WERI-Rb-1 (cell line): ENCODE measurements at regions not wholly inside any gene's neighbourhood (a gene's known extent, or its start where the extent isn't known, plus 50 kb on each side); places are given as distances from the start of the nearest gene placed in this dataset.

Experiments
- DNase-seq: peaks from one replicate; pipeline ENCODE4 v3.0.0-alpha.2; 2020
- H3K27ac ChIP-seq: fragments of 250-450 bp; sonication (Bioruptor Pico); 2 replicates; pipeline ENCODE4 v1.5.1; 2020; ENCODE audit warnings: mild to moderate bottlenecking, moderate library complexity
- H3K27me3 ChIP-seq: fragments of 250-450 bp; sonication (Bioruptor Pico); 2 replicates; pipeline ENCODE4 v1.5.1; 2021; ENCODE audit warnings: mild to moderate bottlenecking, low read depth, moderate library complexity; ENCODE audit not compliant: insufficient read depth, severe bottlenecking
- H3K36me3 ChIP-seq: fragments of 250-450 bp; sonication (Bioruptor Pico); 2 replicates; pipeline ENCODE4 v1.5.1; 2020; ENCODE audit warnings: mild to moderate bottlenecking, moderate library complexity
- H3K4me3 ChIP-seq: 2 replicates; pipeline ENCODE4 v1.5.1; 2011; ENCODE audit warnings: low read depth, mild to moderate bottlenecking, control low read depth, low read length
- H3K9me3 ChIP-seq: fragments of 250-450 bp; sonication (Bioruptor Pico); 2 replicates; pipeline ENCODE4 v1.5.1; 2021; ENCODE audit warnings: mild to moderate bottlenecking, moderate library complexity; ENCODE audit not compliant: severe bottlenecking
- TF ChIP-seq, protein P1 (sequence below): IDR thresholded peaks from 2 replicates; pipeline ENCODE4 v1.5.1; 2011; ENCODE audit warnings: low read depth, mild to moderate bottlenecking, control low read depth, inconsistent platforms, low read length

DNA sequence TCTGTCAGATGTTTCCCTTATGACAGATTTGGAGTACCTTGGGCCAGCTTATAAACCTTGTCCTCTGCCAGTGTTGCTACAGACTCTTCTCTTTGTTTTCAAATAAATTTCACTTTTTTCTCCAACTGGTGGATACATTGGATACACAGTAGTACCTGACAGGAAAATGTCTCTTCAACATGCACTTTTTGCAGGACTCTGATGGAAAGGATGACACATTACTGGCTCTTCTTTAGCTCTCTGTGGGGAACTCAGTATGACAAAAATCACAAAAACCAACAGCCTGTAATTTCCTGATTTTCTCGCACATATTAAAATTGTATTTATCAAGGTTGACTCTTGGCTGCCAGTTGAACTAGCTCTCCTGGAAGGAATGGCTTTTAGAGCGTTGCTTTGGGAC lies 61.3 kb upstream of the GIMD1 start:
- Histone ChIP-seq H3K4me3 (no peak overlapping the region), H3K27ac (no peak overlapping the region), H3K27me3 (no peaks in the 10 kb centered on the region), H3K9me3 (no peaks in the 10 kb centered on the region), H3K36me3 (no peaks in the 10 kb centered on the region)
- DNase-seq: no peak
- TF ChIP-seq, protein P1, sequence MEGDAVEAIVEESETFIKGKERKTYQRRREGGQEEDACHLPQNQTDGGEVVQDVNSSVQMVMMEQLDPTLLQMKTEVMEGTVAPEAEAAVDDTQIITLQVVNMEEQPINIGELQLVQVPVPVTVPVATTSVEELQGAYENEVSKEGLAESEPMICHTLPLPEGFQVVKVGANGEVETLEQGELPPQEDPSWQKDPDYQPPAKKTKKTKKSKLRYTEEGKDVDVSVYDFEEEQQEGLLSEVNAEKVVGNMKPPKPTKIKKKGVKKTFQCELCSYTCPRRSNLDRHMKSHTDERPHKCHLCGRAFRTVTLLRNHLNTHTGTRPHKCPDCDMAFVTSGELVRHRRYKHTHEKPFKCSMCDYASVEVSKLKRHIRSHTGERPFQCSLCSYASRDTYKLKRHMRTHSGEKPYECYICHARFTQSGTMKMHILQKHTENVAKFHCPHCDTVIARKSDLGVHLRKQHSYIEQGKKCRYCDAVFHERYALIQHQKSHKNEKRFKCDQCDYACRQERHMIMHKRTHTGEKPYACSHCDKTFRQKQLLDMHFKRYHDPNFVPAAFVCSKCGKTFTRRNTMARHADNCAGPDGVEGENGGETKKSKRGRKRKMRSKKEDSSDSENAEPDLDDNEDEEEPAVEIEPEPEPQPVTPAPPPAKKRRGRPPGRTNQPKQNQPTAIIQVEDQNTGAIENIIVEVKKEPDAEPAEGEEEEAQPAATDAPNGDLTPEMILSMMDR: no peak

DNA sequence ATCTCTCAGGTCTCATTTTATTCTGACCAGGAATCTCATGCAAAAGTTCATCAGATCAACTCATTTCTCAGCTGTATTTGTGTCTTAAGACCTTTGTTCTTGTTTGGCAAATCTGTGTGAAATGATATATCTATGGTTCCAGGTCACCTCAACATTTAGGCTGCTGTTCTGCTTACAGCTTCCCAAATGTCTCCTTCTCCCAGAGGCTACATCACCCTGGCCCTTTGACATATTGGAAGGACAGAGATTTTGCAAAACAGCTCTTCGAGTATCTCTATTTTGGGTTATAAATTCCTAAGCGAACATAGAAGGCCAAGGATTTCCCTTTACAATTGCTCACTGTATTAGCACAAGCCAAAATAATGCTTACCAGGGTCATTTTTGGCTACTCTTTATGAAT lies 57.5 kb upstream of the GIMD1 start:
- no peaks in the 10 kb centered on the region for H3K9me3 ChIP-seq
- TF ChIP-seq, protein P1: no peak

DNA sequence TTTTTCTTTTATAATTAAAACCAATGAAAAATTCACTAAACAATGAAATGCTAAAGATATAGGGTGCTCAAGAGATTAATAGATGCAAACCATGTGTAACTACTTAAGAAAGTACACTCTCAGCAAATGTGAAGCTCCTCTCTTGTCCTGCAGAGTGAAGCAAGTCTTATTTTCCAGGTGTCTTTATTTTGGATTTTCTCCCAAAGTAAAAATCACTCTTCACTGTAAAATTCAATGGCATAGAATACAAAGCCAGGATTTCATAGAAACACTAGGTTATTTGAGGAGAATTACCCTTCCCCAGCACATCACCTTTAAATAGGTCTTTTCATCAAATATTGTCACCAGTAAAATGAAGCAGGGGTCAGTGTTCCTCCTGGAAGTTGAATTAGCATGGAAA lies 57.0 kb upstream of the GIMD1 start:
- no peaks in the 10 kb centered on the region for H3K27me3 ChIP-seq
- H3K27ac ChIP-seq: no peak overlapping the region
- H3K36me3 ChIP-seq: no peaks in the 10 kb centered on the region
- TF ChIP-seq, protein P1: no peak
- DNase-seq: no peak
- H3K9me3 ChIP-seq: no peaks in the 10 kb centered on the region
- no peak overlapping the region for H3K4me3 ChIP-seq

More for the DNA sequence above, 57.5 kb upstream of the GIMD1 start:
- Histone ChIP-seq H3K27me3 (no peaks in the 10 kb centered on the region), H3K36me3 (no peaks in the 10 kb centered on the region), H3K4me3 (no peak overlapping the region), H3K27ac (no peak overlapping the region)
- no peak for DNase-seq

DNA sequence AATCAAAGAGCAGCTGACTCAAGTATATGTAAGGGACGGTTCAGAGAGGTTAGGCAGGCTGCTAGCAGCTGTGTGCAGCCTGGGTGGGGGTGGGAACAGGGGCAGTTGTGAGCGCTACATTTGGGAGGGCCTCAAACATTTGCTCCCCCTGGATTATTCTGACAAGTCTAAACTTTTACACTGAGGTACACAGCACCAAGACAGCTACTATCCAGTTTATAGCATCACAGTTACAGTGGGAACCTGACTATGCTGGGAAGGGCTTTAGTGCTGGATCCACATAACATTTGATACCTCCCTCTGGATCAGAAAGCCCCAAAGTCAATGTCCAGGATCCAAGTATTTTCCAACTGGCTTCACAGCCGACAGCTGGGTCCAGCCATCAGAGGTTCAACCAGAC lies 55.8 kb upstream of the GIMD1 start:
- no peak for DNase-seq
- TF ChIP-seq, protein P1: no peak
- no peak overlapping the region for H3K4me3 ChIP-seq
- no peaks in the 10 kb centered on the region for H3K27me3 ChIP-seq
- H3K9me3 ChIP-seq: peaks cover 2% of the 10 kb centered on the region
- no peaks in the 10 kb centered on the region for H3K36me3 ChIP-seq
- no peak overlapping the region for H3K27ac ChIP-seq

DNA sequence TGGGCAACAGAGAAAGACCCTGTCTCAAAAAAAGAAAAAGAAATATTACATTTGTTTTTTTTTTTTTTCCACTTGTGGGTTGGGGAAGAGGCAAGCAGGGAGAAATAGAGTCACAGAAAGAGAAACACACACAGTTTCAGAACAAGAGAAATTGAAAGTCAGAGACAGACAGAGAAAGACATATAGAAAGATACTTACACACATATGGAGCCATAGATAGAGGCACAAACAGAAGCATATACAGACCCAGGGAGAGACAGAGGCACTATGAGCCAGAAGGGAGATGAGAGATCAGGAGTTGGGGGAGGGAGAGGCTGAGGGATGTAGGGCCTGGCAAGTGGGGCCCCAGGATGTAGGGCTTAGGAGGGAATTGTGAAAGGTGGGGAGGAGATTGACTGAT lies 55.2 kb upstream of the GIMD1 start:
- H3K36me3 ChIP-seq: no peaks in the 10 kb centered on the region
- TF ChIP-seq, protein P1: no peak

DNA sequence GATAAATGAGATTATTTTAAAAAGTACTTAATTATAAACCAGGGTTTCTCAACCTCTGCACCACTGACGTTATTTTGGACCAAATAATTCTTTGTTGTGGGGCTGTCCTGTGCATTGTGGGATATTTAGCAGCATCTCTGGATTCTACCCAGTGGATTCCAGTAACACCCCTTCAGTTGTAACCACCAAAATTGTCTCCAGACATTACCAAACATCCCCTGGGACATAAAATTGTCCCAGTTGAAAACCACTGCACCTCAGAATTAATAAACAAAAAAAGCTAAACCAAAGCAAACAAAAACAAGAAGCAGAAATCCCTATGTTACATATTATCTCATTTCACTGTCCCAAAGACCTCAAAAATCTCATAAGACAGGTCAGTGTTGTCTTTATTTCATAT lies 54.2 kb upstream of the GIMD1 start:
- H3K27ac ChIP-seq: no peak overlapping the region
- peaks cover 4% of the 10 kb centered on the region for H3K9me3 ChIP-seq
- no peaks in the 10 kb centered on the region for H3K27me3 ChIP-seq
- TF ChIP-seq, protein P1: no peak
- DNase-seq: no peak
- H3K4me3 ChIP-seq: no peak overlapping the region
- H3K36me3 ChIP-seq: no peaks in the 10 kb centered on the region

More for the DNA sequence above, 55.2 kb upstream of the GIMD1 start:
- Histone ChIP-seq H3K9me3 (peaks cover 4% of the 10 kb centered on the region), H3K27me3 (no peaks in the 10 kb centered on the region), H3K27ac (no peak overlapping the region), H3K4me3 (no peak overlapping the region)
- no peak for DNase-seq
